ENCODE measurements at regions not wholly inside any gene's neighbourhood (a gene's known extent, or its start where the extent isn't known, plus 50 kb on each side); places are given as distances from the start of the nearest gene placed in this dataset.

DNA sequence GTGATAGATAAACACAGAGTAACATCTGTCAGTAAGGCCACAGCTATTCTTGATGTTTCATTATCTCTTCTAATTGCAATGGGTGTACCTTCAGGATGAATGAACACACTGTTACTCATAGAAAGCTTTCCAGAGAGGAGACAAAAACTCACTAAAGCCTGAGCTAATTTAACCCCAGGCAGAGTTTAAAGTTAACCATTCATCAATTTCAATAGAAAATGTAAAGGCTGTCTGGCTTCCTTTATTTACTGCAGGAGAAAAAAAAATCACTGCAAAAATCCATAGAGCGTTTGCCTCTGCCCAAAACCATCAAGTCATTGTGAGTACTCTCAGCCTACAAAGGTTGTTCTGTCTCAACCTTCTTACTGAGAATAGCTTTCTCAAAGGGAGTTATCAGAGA is 376.9 kb downstream of the PPP4R3C start:
- no peak for TF ChIP-seq POLR2AphosphoS5 (IDR thresholded peaks at IDR 0.05)
- TF ChIP-seq, protein P1, sequence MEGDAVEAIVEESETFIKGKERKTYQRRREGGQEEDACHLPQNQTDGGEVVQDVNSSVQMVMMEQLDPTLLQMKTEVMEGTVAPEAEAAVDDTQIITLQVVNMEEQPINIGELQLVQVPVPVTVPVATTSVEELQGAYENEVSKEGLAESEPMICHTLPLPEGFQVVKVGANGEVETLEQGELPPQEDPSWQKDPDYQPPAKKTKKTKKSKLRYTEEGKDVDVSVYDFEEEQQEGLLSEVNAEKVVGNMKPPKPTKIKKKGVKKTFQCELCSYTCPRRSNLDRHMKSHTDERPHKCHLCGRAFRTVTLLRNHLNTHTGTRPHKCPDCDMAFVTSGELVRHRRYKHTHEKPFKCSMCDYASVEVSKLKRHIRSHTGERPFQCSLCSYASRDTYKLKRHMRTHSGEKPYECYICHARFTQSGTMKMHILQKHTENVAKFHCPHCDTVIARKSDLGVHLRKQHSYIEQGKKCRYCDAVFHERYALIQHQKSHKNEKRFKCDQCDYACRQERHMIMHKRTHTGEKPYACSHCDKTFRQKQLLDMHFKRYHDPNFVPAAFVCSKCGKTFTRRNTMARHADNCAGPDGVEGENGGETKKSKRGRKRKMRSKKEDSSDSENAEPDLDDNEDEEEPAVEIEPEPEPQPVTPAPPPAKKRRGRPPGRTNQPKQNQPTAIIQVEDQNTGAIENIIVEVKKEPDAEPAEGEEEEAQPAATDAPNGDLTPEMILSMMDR (IDR thresholded peaks at IDR 0.05), result no peak
